ENCODE measurements at regions not wholly inside any gene's neighbourhood (a gene's known extent, or its start where the extent isn't known, plus 50 kb on each side); places are given as distances from the start of the nearest gene placed in this dataset.

DNA sequence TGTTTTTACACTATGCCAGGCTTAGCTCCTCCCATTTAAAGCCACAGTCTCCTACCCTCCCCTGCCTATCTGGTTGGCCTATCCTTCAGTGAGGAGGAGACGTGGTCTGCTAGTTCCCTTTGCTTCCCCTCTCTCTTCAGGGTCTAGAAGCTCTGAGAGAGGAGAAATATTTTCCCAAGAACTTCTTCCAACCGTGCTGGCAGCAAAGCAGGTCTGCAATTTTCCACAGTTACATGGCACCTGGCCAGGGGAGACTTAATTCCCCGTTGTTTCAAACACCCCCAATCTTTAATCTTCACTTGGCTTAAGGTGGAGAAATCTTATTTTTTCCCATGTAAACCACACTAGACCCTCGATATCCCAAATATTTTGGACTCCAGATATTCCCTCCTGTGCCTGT is 149.5 kb upstream of the MCTP2 start:
- Histone ChIP-seq H3K9ac (no peak overlapping the region), H4K20me1 (no peaks in the 10 kb centered on the region), H3K4me1 (peaks cover 29% of the 10 kb centered on the region), H3K4me2 (no peak overlapping the region), H3K27ac (no peak overlapping the region), H3K27me3 (no peaks in the 10 kb centered on the region), H3K36me3 (no peaks in the 10 kb centered on the region), H3K9me3 (no peaks in the 10 kb centered on the region), H3K4me3 (no peak overlapping the region)
- no peak for TF ChIP-seq Cebpa-rat (IDR thresholded peaks at IDR 0.05)

DNA sequence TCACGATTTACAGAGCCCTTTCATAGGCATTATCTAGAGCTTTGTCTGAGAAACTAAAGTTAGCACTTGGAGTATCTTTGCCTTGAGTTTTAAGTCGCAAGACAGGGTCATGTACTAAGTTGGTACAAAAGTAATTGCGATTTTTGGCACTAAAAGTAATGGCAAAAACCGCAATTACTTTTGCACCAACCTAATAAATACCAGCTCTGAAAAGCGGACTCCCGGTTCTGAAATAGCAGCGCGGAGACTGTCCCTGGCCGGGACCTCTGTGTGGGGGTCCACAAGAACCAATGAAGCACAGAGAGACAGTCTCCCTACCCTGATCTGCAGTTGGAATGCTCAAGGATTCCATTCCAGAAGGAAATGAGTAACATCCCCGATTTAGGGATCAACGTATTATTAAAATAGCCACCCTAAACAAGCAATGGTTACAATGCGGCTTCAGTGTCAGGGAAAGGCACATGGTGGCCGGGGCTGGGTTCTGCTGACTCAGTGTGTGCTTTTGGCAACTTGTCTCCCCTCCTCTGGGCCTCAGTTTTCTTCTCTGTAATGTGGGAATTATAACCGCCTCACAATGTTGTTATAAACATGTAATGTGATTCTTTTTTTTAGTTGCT is 150.3 kb upstream of the MCTP2 start:
- Histone ChIP-seq H3K4me3 (no peak overlapping the region), H3K27me3 (no peaks in the 10 kb centered on the region), H3K9me3 (no peaks in the 10 kb centered on the region), H4K20me1 (no peaks in the 10 kb centered on the region), H3K4me1 (peaks cover 29% of the 10 kb centered on the region), H3K36me3 (no peaks in the 10 kb centered on the region), H3K9ac (no peak overlapping the region), H3K4me2 (0 out of 2 replicates have a peak overlapping the region, but pooled peaks have one; percentile 24), H3K27ac (no peak overlapping the region)
- TF ChIP-seq Cebpa-rat (IDR thresholded peaks at IDR 0.05) = no peak

DNA sequence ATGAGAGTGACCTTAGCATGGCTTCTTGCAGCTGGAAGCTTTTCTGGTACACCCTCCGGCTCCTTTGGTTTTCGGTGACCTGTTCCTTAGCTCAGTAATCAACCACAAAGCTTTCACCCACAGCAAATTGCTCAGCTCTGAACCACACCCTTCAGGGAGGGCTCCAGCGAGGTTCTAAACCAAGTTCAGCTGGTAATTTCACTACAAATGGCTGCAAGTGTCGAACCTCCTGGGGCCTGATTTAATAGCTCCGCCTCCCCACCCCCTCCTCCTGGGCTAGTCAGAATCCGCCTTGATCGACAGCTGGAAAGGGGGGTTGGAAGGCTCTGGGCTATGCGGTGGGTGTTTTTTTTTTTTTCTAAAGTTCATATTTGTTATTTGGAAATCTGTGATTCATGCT is 150.9 kb upstream of the MCTP2 start:
- peaks cover 29% of the 10 kb centered on the region for H3K4me1 ChIP-seq
- no peaks in the 10 kb centered on the region for H4K20me1 ChIP-seq
- H3K4me3 ChIP-seq = no peak overlapping the region
- no peaks in the 10 kb centered on the region for H3K27me3 ChIP-seq
- H3K9ac ChIP-seq = no peak overlapping the region
- TF ChIP-seq Cebpa-rat (IDR thresholded peaks at IDR 0.05) = no peak
- no peak overlapping the region for H3K27ac ChIP-seq
- no peaks in the 10 kb centered on the region for H3K36me3 ChIP-seq
- H3K9me3 ChIP-seq = no peaks in the 10 kb centered on the region
- peak overlapping the region; percentile 24; the same call in 1 of the 2 replicates for H3K4me2 ChIP-seq

DNA sequence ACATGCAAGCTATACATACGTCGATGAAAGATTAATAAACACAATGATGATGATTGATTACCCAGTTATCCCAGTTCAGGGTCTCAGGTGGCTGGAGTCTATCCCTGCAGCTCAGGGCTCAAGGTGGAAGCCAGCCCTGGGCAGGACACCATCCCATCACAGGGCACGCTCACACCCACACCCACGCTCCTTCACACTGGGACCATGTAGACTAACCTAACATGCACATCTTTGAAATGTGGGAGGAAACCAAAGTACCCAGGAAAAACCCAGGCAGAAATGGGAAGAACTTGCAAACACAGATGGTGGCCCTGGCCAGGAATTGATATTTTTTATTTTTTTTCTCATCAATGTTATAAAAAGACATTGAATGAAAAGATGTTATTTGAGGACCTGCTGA is 151.4 kb upstream of the MCTP2 start:
- Histone ChIP-seq H4K20me1 (no peaks in the 10 kb centered on the region), H3K4me1 (peaks cover 29% of the 10 kb centered on the region), H3K4me3 (no peak overlapping the region), H3K36me3 (no peaks in the 10 kb centered on the region), H3K4me2 (peak overlapping the region; percentile 24; the same call in 1 of the 2 replicates), H3K9me3 (no peaks in the 10 kb centered on the region), H3K27me3 (no peaks in the 10 kb centered on the region), H3K9ac (no peak overlapping the region), H3K27ac (no peak overlapping the region)
- TF ChIP-seq Cebpa-rat (IDR thresholded peaks at IDR 0.05) = no peak

DNA sequence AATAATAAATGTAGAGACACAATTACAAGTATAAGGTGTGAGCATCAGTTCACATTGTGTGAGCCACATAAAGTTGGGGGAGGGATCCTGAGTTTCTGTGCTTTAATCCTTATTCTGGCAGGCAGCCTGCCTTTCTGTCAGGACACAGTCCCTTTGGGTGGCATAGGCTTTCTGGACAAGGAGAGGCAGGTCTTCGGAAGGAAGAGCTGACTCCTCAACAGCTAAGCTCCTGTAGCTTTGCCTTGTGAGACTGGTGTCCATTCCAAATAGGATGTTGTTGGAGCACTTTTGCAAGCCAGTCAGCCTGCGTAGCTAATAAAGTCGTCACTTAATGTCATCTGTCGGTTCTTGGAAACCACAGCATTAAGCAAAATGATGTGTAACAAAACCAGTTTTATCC is 151.9 kb upstream of the MCTP2 start:
- Histone ChIP-seq H3K27ac (no peak overlapping the region), H3K36me3 (no peaks in the 10 kb centered on the region), H3K4me1 (peaks cover 29% of the 10 kb centered on the region), H3K4me3 (no peak overlapping the region), H3K9ac (no peak overlapping the region), H4K20me1 (no peaks in the 10 kb centered on the region), H3K4me2 (no peak overlapping the region), H3K9me3 (no peaks in the 10 kb centered on the region), H3K27me3 (no peaks in the 10 kb centered on the region)
- no peak for TF ChIP-seq Cebpa-rat (IDR thresholded peaks at IDR 0.05)

DNA sequence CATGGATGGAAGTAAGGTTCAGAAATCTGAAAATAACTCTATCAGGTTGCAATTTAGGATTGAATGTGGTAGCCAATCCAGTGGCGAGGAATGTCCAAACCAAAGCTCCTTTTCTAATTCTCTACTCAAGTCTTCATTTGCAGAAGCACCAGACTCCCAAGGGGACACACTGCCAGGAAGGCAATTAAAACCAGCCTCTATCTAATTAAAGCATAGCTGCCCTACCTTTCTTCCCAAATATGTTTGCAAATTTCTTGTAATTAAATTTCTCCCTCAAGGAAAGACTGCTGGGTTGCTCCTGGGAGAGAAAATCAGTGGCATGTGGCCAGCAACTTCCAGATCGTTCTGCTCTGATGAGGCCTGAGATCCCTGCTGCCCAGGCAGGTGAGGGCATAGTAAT is 153.4 kb upstream of the MCTP2 start:
- no peak overlapping the region for H3K4me2 ChIP-seq
- no peak overlapping the region for H3K4me3 ChIP-seq
- H3K27ac ChIP-seq = no peak overlapping the region
- H3K9me3 ChIP-seq = no peaks in the 10 kb centered on the region
- no peaks in the 10 kb centered on the region for H3K27me3 ChIP-seq
- TF ChIP-seq Cebpa-rat (IDR thresholded peaks at IDR 0.05) = no peak
- H3K36me3 ChIP-seq = no peaks in the 10 kb centered on the region
- H3K4me1 ChIP-seq = peaks cover 29% of the 10 kb centered on the region
- H4K20me1 ChIP-seq = no peaks in the 10 kb centered on the region
- H3K9ac ChIP-seq = no peak overlapping the region

DNA sequence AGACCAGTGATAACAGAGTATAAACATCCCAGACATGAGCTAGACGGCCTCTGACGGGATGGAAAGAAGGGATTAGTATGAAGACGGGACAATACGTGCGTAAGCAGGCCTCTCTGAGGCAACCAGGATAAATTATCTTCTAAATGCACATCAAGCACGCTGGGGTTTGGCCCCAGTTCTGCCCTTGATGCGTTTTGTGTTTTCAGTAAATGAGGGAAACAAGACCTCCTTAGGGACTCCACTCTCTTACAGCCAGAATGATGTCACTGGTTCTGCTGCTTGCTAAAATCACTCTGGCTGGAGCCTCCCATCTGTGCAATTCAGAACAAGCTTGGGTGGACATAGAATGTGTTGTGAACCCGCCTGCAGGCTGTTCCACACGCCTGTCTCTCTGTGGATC is 156.0 kb upstream of the MCTP2 start:
- no peaks in the 10 kb centered on the region for H3K9me3 ChIP-seq
- TF ChIP-seq Cebpa-rat (IDR thresholded peaks at IDR 0.05) = no peak
- H3K4me2 ChIP-seq = no peak overlapping the region
- H3K27me3 ChIP-seq = no peaks in the 10 kb centered on the region
- no peak overlapping the region for H3K4me3 ChIP-seq
- peaks cover 29% of the 10 kb centered on the region for H3K4me1 ChIP-seq
- no peaks in the 10 kb centered on the region for H4K20me1 ChIP-seq
- H3K27ac ChIP-seq = no peak overlapping the region
- H3K9ac ChIP-seq = no peak overlapping the region
- no peaks in the 10 kb centered on the region for H3K36me3 ChIP-seq

DNA sequence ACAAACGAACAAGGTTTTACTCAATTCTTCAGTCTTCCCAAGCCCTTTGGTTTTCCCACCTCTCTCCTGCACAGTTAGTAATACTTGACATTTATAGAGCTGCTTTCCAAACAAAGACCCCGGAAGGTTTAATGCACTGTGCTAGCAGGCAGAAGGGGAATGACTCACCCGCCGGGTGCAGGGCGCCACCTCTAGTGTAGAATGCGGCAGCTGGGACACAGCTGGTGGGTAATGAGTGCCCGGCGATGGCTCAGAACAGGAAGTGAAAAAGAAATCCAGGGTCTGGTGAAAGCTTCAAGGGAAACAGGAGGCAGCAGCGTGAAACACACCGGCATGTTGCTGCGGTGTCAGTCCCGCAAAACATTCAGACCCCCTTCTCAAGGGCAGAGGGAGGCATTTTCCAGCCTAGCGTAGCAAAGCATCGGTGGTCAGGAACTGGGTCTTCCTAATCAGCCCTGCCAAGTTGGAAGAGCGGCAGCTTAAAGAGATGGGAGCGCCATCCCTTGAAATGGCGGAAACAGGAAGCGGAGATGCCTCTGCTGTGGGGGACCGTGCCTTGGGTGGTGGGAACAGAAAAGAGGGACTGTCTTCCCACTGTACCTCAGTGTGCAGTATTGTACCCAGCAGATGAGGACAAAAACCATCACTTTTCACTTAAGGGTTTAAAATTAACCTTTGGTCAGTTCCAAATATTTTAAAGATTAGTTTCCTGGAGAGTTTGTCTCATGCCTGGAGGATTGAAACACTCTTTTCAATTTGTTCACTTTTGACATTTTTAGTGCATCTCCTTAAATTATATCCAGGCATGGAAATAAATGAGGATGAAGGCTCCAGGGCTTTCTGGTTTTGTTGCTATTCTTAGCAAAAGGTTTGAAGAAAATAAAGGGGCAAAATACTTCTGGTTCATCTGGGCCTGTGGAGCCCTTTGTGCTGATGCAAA is 160.7 kb upstream of the MCTP2 start:
- TF ChIP-seq Cebpa-rat (IDR thresholded peaks at IDR 0.05) = no peak
- Histone ChIP-seq H3K9ac (no peak overlapping the region), H4K20me1 (no peaks in the 10 kb centered on the region), H3K36me3 (no peaks in the 10 kb centered on the region), H3K4me1 (peaks cover 14% of the 10 kb centered on the region), H3K4me2 (peak overlapping the region; percentile 64), H3K9me3 (peaks cover 15% of the 10 kb centered on the region), H3K27ac (no peak overlapping the region), H3K4me3 (no peak overlapping the region), H3K27me3 (no peaks in the 10 kb centered on the region)

DNA sequence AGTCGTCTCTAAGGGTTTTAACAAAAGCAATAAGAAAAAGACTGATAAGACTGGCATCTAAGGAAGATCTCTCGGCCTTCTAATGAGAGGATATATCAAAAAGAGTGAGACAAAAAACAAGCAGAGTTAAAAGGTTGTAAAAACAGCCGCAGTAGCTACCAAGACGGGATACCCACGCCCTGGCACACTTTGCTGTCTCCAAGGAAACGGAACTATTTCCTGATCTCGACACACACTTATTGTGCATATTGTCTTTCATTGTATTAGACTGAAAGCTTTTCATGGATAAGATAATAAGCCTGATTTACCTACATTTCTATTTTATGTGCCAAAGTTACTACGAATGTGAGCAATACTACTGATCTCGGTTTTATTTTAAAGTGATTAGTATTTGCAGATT is 161.5 kb upstream of the MCTP2 start:
- TF ChIP-seq Cebpa-rat (IDR thresholded peaks at IDR 0.05) = no peak
- Histone ChIP-seq H3K4me2 (peak overlapping the region; percentile 64; the same call in 1 of the 2 replicates), H3K27me3 (no peaks in the 10 kb centered on the region), H3K4me1 (peaks cover 14% of the 10 kb centered on the region), H3K9me3 (peaks cover 15% of the 10 kb centered on the region), H3K4me3 (no peak overlapping the region), H3K36me3 (no peaks in the 10 kb centered on the region), H3K27ac (no peak overlapping the region), H4K20me1 (no peaks in the 10 kb centered on the region), H3K9ac (no peak overlapping the region)

DNA sequence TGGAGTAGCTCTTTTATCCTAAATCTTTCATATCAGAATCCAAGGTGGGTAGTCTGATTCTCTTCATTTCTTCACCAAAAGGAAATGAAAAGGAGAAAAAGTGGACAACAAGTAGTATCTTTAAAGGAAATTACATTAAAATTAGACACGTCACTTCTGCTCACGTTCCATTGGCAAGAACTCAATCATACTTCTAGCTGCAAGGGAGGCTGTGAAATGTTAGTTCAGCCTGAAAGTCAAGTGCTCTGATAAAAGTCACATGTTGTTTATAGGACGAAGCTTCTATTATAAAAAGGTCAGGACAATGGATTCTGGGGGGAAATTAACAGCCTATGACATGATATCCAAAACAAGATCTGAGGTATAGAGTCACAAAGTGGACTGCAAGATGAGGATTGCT is 164.6 kb upstream of the MCTP2 start:
- peaks cover 15% of the 10 kb centered on the region for H3K9me3 ChIP-seq
- no peak overlapping the region for H3K4me2 ChIP-seq
- no peaks in the 10 kb centered on the region for H3K36me3 ChIP-seq
- no peaks in the 10 kb centered on the region for H4K20me1 ChIP-seq
- H3K4me3 ChIP-seq = no peak overlapping the region
- no peak for TF ChIP-seq Cebpa-rat (IDR thresholded peaks at IDR 0.05)
- no peak overlapping the region for H3K27ac ChIP-seq
- H3K27me3 ChIP-seq = no peaks in the 10 kb centered on the region
- peaks cover 14% of the 10 kb centered on the region for H3K4me1 ChIP-seq
- no peak overlapping the region for H3K9ac ChIP-seq
